SHP77 (cell line): ENCODE measurements at regions not wholly inside any gene's neighbourhood (a gene's known extent, or its start where the extent isn't known, plus 50 kb on each side); places are given as distances from the start of the nearest gene placed in this dataset.
"Not testable (repeated sequence)": the region's sequence is repeated elsewhere in the genome, so short reads cannot be mapped to it uniquely, and the experiment has no call there.

Experiments
- DNase-seq, 2 experiments: peaks; one replicate each; lab custom pipeline; 2025; lab: John Stamatoyannopoulos, UW

DNA sequence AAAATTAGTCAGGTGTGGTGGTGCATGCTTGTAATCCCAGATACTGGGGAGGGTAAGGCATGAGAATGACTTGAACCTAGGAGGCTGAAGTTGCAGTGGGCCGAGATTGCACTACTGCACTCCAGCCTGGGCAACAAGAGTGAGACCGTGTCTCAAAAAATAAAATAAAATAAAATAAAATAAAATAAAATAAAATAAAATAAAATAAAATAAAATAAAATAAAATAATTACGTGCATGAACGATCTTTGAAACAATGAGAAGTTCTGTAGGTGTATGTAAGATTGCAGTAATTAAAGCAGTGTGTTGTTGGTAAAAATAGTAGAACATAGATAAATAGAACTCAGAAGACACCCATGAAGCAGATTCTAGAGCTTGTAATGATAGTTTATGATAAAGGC is 348.5 kb downstream of the ANKRD30A start:
- DNase-seq = no peak

DNA sequence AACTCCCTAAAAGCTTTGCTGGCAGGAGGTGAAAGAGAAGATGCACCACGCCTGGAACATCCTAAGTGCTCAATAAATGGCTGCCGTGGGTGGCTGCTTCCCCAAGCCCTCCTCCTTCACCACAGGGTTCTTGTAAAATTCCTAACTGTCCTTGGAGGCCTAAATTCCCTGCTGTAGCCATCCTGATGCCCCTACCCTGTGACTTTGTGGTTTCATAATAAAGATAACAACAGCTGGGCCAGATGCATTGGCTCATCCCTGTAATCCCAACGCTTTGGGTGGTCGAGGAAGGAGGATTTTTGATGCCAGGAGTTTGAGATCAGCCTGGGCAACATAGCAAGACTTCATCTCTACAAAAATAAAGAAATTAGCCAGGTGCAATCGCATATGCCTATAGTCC is 341.8 kb downstream of the ANKRD30A start:
- DNase-seq = no peak

DNA sequence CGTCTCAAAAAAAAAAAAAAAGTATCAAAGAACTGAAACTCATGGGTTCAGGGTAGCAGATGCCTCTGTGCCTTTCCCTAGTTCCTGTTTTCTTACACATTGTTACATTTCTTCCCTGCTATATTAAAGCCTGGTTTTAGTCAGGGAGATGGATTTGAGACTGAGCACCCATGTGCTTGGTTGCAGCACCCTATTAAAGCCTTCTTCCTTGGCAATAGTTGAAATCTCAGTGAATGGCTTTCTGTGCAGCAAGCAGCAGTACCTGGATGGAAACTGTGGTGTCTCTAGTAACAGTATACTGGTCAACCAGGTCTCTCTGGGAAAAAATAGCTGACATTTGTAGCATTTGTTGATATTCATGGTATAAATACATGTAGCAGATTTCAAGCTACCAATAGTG is 331.1 kb downstream of the ANKRD30A start:
- no peak for DNase-seq

DNA sequence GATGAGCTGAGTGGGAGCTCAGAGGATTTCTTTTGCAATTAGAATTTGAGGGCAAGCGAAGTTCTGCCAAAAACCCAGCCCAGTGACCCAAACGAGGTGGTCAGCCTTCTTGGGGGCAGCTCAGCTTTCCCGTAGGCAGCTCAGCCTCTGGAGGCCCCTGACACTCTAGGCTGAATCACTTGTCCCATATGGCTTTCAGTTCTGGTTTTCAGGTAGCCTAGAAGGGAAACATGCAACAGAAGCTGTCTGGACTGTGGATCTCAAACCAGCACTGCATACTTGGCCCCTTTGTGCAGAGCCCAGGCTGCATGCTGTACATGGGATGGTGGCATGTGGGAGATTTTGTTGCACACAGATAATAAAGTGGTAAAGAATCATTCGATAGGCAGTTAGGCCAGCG is 322.8 kb downstream of the ANKRD30A start:
- no peak for DNase-seq

DNA sequence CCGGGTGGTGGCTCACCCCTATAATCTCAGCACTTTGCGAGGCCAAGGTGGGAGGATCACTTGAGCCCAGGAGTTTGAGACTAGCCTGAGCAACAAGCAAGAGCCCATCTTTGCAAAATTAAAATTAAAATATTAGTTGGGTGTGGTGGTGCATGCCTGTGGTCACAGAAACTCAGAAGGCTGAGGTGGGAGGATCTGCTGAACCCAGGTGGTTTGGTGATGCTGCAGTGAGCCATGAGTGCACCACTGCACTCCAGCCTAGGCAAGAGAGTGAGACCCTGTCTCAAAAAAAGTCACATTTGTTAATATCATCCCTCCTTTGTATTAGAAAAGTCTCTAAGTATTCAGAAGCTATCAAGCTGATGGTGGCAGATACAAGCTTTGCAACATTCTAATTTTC is 317.5 kb downstream of the ANKRD30A start:
- no peak for DNase-seq

DNA sequence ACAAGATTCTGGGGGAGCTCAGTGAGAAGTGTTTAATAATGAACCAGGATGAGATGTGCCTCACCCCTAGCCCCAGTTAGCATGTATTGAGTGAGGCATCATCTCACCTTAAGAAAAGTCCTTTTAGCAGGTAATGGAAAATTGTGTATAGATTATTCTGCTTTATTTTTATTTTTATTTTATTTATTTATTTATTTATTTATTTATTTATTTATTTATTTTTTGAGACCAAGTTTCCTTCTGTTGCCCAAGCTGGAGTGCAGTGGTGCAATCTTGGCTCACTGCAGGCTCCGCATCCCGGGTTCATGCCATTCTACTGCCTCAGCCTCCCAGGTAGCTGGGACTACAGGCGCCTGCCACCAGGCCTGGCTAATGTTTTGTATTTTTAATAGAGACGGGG is 315.8 kb downstream of the ANKRD30A start:
- DNase-seq = not testable (repeated sequence)

DNA sequence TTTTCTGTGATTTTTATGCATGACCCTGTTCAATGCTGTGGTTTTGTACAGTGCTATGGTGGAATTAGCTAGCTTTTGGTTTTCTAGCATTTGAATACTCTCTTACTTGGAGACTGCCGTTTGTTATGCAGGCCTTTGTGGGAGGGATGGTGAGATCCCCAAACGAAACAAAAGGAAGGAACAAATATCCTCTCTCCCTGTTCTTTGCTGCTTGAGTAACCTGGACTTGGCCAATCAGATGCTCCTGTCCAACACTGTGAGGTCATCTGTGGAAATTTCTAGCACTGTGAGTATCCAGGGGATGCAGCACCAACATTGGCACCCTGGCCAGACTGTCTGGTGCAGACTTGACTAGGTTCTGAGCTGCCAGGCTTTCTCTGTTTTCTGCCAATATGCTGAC is 314.4 kb downstream of the ANKRD30A start:
- DNase-seq = no peak

DNA sequence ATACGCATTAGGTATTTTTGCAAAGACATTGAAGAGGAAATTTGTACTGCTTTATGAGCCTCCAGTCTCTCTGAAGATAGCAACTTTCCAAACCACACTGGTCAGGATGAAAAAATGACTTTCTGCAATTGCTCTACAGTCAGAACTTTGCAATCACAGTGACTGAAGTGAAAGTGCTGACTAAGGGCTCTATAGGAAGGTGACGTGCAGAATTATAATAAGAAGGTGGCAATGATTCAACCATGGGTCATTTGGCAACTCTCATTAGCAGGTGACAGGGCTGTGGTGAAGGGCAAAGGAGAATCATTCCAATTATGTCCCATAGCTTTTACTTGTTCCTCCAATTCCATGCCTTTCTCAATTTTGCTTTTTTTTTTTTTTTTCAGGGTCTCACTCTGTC is 311.0 kb downstream of the ANKRD30A start:
- DNase-seq = no peak

DNA sequence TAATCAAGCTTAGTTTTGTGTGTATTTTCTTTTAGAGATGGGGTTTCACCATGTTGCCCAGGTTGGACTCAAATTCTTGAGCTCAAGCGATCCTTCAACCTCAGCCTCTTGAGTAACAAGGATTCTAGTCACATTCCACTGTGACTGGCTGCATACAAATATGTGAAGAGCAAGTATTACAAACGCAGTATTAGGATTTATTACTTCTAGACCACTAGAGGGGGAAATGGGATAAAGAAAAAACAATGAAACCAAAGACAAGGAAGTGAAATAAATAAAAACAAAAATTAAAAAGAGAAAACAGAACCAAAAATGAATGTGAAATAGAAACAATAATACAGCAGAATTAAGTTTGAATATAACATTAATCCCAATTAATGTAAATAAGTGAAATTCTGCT is 308.7 kb downstream of the ANKRD30A start:
- DNase-seq = no peak
